MG63 (cell line): ENCODE measurements at regions not wholly inside any gene's neighbourhood (a gene's known extent, or its start where the extent isn't known, plus 50 kb on each side); places are given as distances from the start of the nearest gene placed in this dataset.
A peak's percentile ranks its signal among the peaks of the same experiment; 100 is the strongest.

ENCODE experiments used
- DNase-seq: peaks from one replicate; pipeline ENCODE4 v3.0.0-alpha.2; 2020
- H3K27me3 ChIP-seq: fragments of 250-450 bp; sonication (Bioruptor Pico); 2 replicates; pipeline ENCODE4 v1.5.1; 2020; ENCODE audit warnings: mild to moderate bottlenecking, moderate library complexity
- H3K36me3 ChIP-seq: fragments of 250-450 bp; sonication (Bioruptor Pico); 2 replicates; pipeline ENCODE4 v1.5.1; 2020; ENCODE audit warnings: mild to moderate bottlenecking, moderate library complexity
- H3K4me3 ChIP-seq: fragments of 250-450 bp; sonication (Bioruptor Pico); 2 replicates; pipeline ENCODE4 v1.5.1; 2020; ENCODE audit warnings: mild to moderate bottlenecking, moderate library complexity
- H3K9me3 ChIP-seq: fragments of 250-450 bp; sonication (Bioruptor Pico); 2 replicates; pipeline ENCODE4 v1.5.1; 2020; ENCODE audit warnings: mild to moderate bottlenecking, moderate library complexity

- no peak overlapping the region for H3K4me3 ChIP-seq
- DNase-seq: peak; percentile 12
- no peaks in the 10 kb centered on the region for H3K9me3 ChIP-seq
- no peaks in the 10 kb centered on the region for H3K27me3 ChIP-seq
- H3K36me3 ChIP-seq: peaks cover 38% of the 10 kb centered on the region
These were observed 934.4 kb downstream of the MAT2B start for GRCh38 chr5:164439799-164440198.

- H3K4me3 ChIP-seq: no peak overlapping the region
- H3K9me3 ChIP-seq: no peaks in the 10 kb centered on the region
- no peak for DNase-seq
- peaks cover 41% of the 10 kb centered on the region for H3K36me3 ChIP-seq
- H3K27me3 ChIP-seq: no peaks in the 10 kb centered on the region
These were observed 944.0 kb downstream of the MAT2B start for GRCh38 chr5:164449460-164449859.

- H3K9me3 ChIP-seq: no peaks in the 10 kb centered on the region
- peaks cover 40% of the 10 kb centered on the region for H3K36me3 ChIP-seq
- no peaks in the 10 kb centered on the region for H3K27me3 ChIP-seq
- no peak for DNase-seq
- H3K4me3 ChIP-seq: no peak overlapping the region
These were observed 960.6 kb downstream of the MAT2B start for GRCh38 chr5:164466033-164466432.

GRCh38 chr5:164470312-164470711, 964.9 kb downstream of the MAT2B start:
- no peak overlapping the region for H3K4me3 ChIP-seq
- H3K9me3 ChIP-seq: no peaks in the 10 kb centered on the region
- peaks cover 49% of the 10 kb centered on the region for H3K36me3 ChIP-seq
- no peak for DNase-seq
- H3K27me3 ChIP-seq: no peaks in the 10 kb centered on the region

GRCh38 chr5:164472165-164472564, 966.7 kb downstream of the MAT2B start:
- DNase-seq: no peak
- H3K9me3 ChIP-seq: no peaks in the 10 kb centered on the region
- H3K36me3 ChIP-seq: peaks cover 51% of the 10 kb centered on the region
- H3K4me3 ChIP-seq: no peak overlapping the region
- no peaks in the 10 kb centered on the region for H3K27me3 ChIP-seq

- H3K27me3 ChIP-seq: no peaks in the 10 kb centered on the region
- peaks cover under 1% of the 10 kb centered on the region for H3K9me3 ChIP-seq
- DNase-seq: no peak
- no peak overlapping the region for H3K4me3 ChIP-seq
- H3K36me3 ChIP-seq: peaks cover 38% of the 10 kb centered on the region
These were observed 970.0 kb downstream of the MAT2B start for GRCh38 chr5:164475339-164475977.

- Histone ChIP-seq H3K9me3 (peaks cover 5% of the 10 kb centered on the region), H3K27me3 (no peaks in the 10 kb centered on the region), H3K4me3 (no peak overlapping the region), H3K36me3 (peaks cover 39% of the 10 kb centered on the region)
- no peak for DNase-seq
These were observed 975.9 kb downstream of the MAT2B start for GRCh38 chr5:164481270-164481669.

GRCh38 chr5:164482351-164482750, 976.9 kb downstream of the MAT2B start:
- H3K9me3 ChIP-seq: peaks cover 5% of the 10 kb centered on the region
- H3K36me3 ChIP-seq: peaks cover 41% of the 10 kb centered on the region
- no peak overlapping the region for H3K4me3 ChIP-seq
- DNase-seq: no peak
- no peaks in the 10 kb centered on the region for H3K27me3 ChIP-seq

GRCh38 chr5:164484948-164485347, 979.5 kb downstream of the MAT2B start:
- DNase-seq: no peak
- no peaks in the 10 kb centered on the region for H3K27me3 ChIP-seq
- no peak overlapping the region for H3K4me3 ChIP-seq
- H3K36me3 ChIP-seq: peaks cover 50% of the 10 kb centered on the region
- peaks cover 5% of the 10 kb centered on the region for H3K9me3 ChIP-seq

GRCh38 chr5:164487939-164488338, 982.5 kb downstream of the MAT2B start:
- no peaks in the 10 kb centered on the region for H3K9me3 ChIP-seq
- H3K4me3 ChIP-seq: no peak overlapping the region
- DNase-seq: no peak
- H3K27me3 ChIP-seq: no peaks in the 10 kb centered on the region
- peaks cover 44% of the 10 kb centered on the region for H3K36me3 ChIP-seq

- Histone ChIP-seq H3K36me3 (peaks cover 52% of the 10 kb centered on the region), H3K9me3 (no peaks in the 10 kb centered on the region)
- no peak for DNase-seq
These were observed 992.1 kb downstream of the MAT2B start for GRCh38 chr5:164497311-164498064.

GRCh38 chr5:164498438-164498837, 993.0 kb downstream of the MAT2B start:
- no peak for DNase-seq
- H3K4me3 ChIP-seq: no peak overlapping the region
- no peaks in the 10 kb centered on the region for H3K9me3 ChIP-seq
- no peaks in the 10 kb centered on the region for H3K27me3 ChIP-seq
- peaks cover 51% of the 10 kb centered on the region for H3K36me3 ChIP-seq

More at GRCh38 chr5:164497311-164498064, 992.1 kb downstream of the MAT2B start:
- Histone ChIP-seq H3K27me3 (no peaks in the 10 kb centered on the region), H3K4me3 (no peak overlapping the region)

- no peaks in the 10 kb centered on the region for H3K27me3 ChIP-seq
- H3K9me3 ChIP-seq: no peaks in the 10 kb centered on the region
- peaks cover 34% of the 10 kb centered on the region for H3K36me3 ChIP-seq
These were observed 995.4 kb downstream of the MAT2B start for GRCh38 chr5:164500856-164501255.

GRCh38 chr5:164501344-164501743, 995.9 kb downstream of the MAT2B start:
- no peak for DNase-seq
- no peaks in the 10 kb centered on the region for H3K27me3 ChIP-seq
- no peaks in the 10 kb centered on the region for H3K9me3 ChIP-seq
- no peak overlapping the region for H3K4me3 ChIP-seq
- H3K36me3 ChIP-seq: peaks cover 30% of the 10 kb centered on the region

More at GRCh38 chr5:164500856-164501255, 995.4 kb downstream of the MAT2B start:
- H3K4me3 ChIP-seq: no peak overlapping the region
- DNase-seq: no peak

- H3K36me3 ChIP-seq: peaks cover 13% of the 10 kb centered on the region
- no peak overlapping the region for H3K4me3 ChIP-seq
- no peak for DNase-seq
These were observed 998.8 kb downstream of the MAT2B start for GRCh38 chr5:164504141-164504772.

GRCh38 chr5:164505791-164506190, 1000.4 kb downstream of the MAT2B start:
- Histone ChIP-seq H3K36me3 (peaks cover 25% of the 10 kb centered on the region), H3K4me3 (no peak overlapping the region), H3K9me3 (no peaks in the 10 kb centered on the region), H3K27me3 (no peaks in the 10 kb centered on the region)
- no peak for DNase-seq

More at GRCh38 chr5:164504141-164504772, 998.8 kb downstream of the MAT2B start:
- H3K27me3 ChIP-seq: no peaks in the 10 kb centered on the region
- no peaks in the 10 kb centered on the region for H3K9me3 ChIP-seq

- DNase-seq: no peak
- Histone ChIP-seq H3K27me3 (no peaks in the 10 kb centered on the region), H3K4me3 (no peak overlapping the region)
These were observed 1012.8 kb downstream of the MAT2B start for GRCh38 chr5:164518067-164518740.

More at GRCh38 chr5:164518067-164518740, 1012.8 kb downstream of the MAT2B start:
- Histone ChIP-seq H3K36me3 (peaks cover 28% of the 10 kb centered on the region), H3K9me3 (0 out of 2 replicates have a peak, but pooled peaks cover 1% of the 10 kb centered on the region)
